ENCODE measurements at regions not wholly inside any gene's neighbourhood (a gene's known extent, or its start where the extent isn't known, plus 50 kb on each side); places are given as distances from the start of the nearest gene placed in this dataset.

DNA sequence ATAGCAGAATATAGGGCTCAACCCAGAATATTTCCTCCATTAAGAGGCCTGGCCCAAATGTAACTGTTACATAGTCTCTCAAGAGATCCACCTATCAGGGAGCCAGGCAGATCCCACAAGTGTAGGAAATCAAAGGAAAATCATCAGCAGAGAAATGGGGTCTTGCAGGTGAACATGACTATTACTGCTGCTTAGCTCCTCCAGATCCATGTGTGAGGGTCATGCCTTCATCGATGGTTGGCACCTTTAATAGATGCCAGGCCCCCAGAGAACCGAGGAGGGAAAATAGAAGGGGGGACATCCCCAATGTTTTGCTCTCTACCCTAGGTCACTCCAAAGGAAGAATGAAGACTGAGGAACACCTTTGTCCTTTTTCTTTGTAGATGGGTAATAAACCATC is 1029.9 kb upstream of the CADM2 start:
- no TSS peak for BruUV-seq (replicated peaks)
- Histone ChIP-seq H3K27ac (ENCODE audit: low read depth, low read length, poor library complexity, severe bottlenecking) (no peak overlapping the region), H3K4me1 (ENCODE audit: insufficient read depth, low read length, poor library complexity, severe bottlenecking) (no peaks in the 10 kb centered on the region), H2AFZ (ENCODE audit: low read length) (no peak overlapping the region), H3K9me3 (ENCODE audit: low read length) (no peaks in the 10 kb centered on the region), H3K79me2 (ENCODE audit: insufficient read depth, low read depth, low read length) (no peaks in the 10 kb centered on the region), H3K36me3 (ENCODE audit: insufficient read depth, low read length) (no peaks in the 10 kb centered on the region), H4K20me1 (ENCODE audit: insufficient read depth, low read length) (no peaks in the 10 kb centered on the region), H3K4me2 (ENCODE audit: low read length) (no peak overlapping the region), H3K9me2 (ENCODE audit: insufficient read depth, low read length) (no peaks in the 10 kb centered on the region), H3K4me3 (ENCODE audit: low read depth, low read length, poor library complexity, severe bottlenecking) (no peak overlapping the region)
- POLR2A ChIA-PET, result no interaction called here
- CTCF ChIA-PET (ENCODE audit: unreplicated experiment), result no interaction called here
- no peak for TF ChIP-seq EZH2phosphoT487 (IDR thresholded peaks at IDR 0.05; ENCODE audit: borderline replicate concordance, low read depth, low read length)
- TF ChIP-seq, protein P1, sequence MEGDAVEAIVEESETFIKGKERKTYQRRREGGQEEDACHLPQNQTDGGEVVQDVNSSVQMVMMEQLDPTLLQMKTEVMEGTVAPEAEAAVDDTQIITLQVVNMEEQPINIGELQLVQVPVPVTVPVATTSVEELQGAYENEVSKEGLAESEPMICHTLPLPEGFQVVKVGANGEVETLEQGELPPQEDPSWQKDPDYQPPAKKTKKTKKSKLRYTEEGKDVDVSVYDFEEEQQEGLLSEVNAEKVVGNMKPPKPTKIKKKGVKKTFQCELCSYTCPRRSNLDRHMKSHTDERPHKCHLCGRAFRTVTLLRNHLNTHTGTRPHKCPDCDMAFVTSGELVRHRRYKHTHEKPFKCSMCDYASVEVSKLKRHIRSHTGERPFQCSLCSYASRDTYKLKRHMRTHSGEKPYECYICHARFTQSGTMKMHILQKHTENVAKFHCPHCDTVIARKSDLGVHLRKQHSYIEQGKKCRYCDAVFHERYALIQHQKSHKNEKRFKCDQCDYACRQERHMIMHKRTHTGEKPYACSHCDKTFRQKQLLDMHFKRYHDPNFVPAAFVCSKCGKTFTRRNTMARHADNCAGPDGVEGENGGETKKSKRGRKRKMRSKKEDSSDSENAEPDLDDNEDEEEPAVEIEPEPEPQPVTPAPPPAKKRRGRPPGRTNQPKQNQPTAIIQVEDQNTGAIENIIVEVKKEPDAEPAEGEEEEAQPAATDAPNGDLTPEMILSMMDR (conservative IDR thresholded peaks at IDR 0.05; ENCODE audit: low read length), result no peak
- no peak for DNase-seq (ENCODE audit: low spot score)
- intact Hi-C loops (cut with micrococcal nuclease; ENCODE audit: unreplicated experiment), result no loop called here

DNA sequence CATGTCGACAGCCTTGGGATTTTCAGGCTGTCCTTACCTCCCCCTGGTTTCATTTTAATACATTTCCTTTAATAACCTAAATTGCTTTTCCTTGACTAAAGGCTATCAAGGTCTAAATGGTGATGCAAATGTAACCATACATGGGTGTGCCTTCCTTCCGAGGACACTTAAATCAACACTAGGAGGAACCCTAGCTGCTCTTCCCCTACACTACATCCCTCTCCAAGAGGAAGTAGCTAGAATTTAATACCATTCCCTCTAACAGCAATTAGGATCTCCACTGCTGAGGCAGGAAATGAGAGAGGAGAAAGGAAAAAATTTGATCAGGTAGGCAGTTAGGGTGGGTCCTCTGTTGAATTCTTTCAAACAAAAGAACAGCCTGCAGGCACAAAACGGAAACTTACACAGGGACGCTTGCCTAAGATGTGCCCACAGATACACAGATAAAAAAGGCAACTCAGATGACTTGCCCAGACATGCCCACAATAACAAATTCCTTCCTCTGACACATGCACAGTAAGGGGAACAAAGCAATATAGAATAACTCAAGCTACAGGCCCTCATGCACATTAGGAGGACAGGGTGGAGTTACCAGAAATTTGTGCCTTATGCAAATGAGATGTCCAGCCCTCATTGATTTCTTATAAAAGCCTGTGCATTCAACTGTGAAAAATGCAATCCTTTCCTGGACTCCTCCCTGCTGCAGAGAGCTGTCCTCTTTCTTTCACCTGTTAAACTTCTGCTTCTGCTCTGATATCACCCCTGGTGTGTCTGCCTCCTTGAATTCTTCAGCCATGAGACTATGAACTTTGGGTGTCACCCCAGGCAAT is 1024.4 kb upstream of the CADM2 start:
- Histone ChIP-seq H3K9me3 (ENCODE audit: low read length) (no peaks in the 10 kb centered on the region), H3K27ac (ENCODE audit: low read depth, low read length, poor library complexity, severe bottlenecking) (no peak overlapping the region), H3K36me3 (ENCODE audit: insufficient read depth, low read length) (no peaks in the 10 kb centered on the region), H3K9me2 (ENCODE audit: insufficient read depth, low read length) (no peaks in the 10 kb centered on the region), H3K4me3 (ENCODE audit: low read depth, low read length, poor library complexity, severe bottlenecking) (no peak overlapping the region), H3K4me2 (ENCODE audit: low read length) (no peak overlapping the region), H3K4me1 (ENCODE audit: insufficient read depth, low read length, poor library complexity, severe bottlenecking) (no peaks in the 10 kb centered on the region), H3K79me2 (ENCODE audit: insufficient read depth, low read depth, low read length) (no peaks in the 10 kb centered on the region), H4K20me1 (ENCODE audit: insufficient read depth, low read length) (no peaks in the 10 kb centered on the region), H2AFZ (ENCODE audit: low read length) (no peak overlapping the region)
- CTCF ChIA-PET (ENCODE audit: unreplicated experiment), result no interaction called here
- POLR2A ChIA-PET, result no interaction called here
- no peak for TF ChIP-seq EZH2phosphoT487 (IDR thresholded peaks at IDR 0.05; ENCODE audit: borderline replicate concordance, low read depth, low read length)
- TF ChIP-seq, protein P1 (conservative IDR thresholded peaks at IDR 0.05; ENCODE audit: low read length), result no peak
- no peak for DNase-seq (ENCODE audit: low spot score)
- BruUV-seq (replicated peaks), result no TSS peak
- intact Hi-C loops (cut with micrococcal nuclease; ENCODE audit: unreplicated experiment), result no loop called here

DNA sequence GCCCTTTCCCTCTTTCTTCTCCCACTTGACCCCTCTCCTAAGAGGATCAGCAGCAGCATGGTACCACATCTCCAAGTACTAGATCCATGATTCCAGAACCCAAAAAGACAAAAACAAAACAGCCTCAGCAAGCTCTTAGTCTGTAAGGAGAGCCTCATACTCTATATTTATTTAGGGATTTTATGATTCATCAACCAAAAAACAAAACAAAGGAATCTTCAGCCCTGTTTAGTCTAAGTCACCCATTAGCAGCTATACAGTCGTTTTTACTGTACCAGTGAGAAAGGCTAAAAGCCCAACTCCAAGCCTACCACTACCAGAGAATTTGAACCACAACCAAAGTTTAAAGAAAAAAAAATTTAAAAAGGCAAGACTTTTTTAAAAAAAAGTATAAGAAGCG is 1020.3 kb upstream of the CADM2 start:
- no peaks in the 10 kb centered on the region for H3K79me2 ChIP-seq (ENCODE audit: insufficient read depth, low read depth, low read length)
- ChIA-PET POLR2A (interaction anchor here (0.7 kb wide), 2 partner anchors 17 to 981 kb away, joined by 4 to 6 read pairs; no protein-coding TSS in a partner anchor), CTCF (ENCODE audit: unreplicated experiment) (no interaction called here)
- H3K9me3 ChIP-seq (ENCODE audit: low read length), result no peaks in the 10 kb centered on the region
- intact Hi-C loops (cut with micrococcal nuclease; ENCODE audit: unreplicated experiment), result no loop called here
- H3K4me2 ChIP-seq (ENCODE audit: low read length), result no peak overlapping the region
- no peaks in the 10 kb centered on the region for H3K9me2 ChIP-seq (ENCODE audit: insufficient read depth, low read length)
- BruUV-seq (replicated peaks), result no TSS peak
- TF ChIP-seq, protein P1 (conservative IDR thresholded peaks at IDR 0.05; ENCODE audit: low read length), result no peak
- no peak for TF ChIP-seq EZH2phosphoT487 (IDR thresholded peaks at IDR 0.05; ENCODE audit: borderline replicate concordance, low read depth, low read length)
- no peak overlapping the region for H2AFZ ChIP-seq (ENCODE audit: low read length)
- H3K27ac ChIP-seq (ENCODE audit: low read depth, low read length, poor library complexity, severe bottlenecking), result no peak overlapping the region
- no peaks in the 10 kb centered on the region for H4K20me1 ChIP-seq (ENCODE audit: insufficient read depth, low read length)
- H3K36me3 ChIP-seq (ENCODE audit: insufficient read depth, low read length), result no peaks in the 10 kb centered on the region
- no peak for DNase-seq (ENCODE audit: low spot score)
- no peak overlapping the region for H3K4me3 ChIP-seq (ENCODE audit: low read depth, low read length, poor library complexity, severe bottlenecking)
- no peaks in the 10 kb centered on the region for H3K4me1 ChIP-seq (ENCODE audit: insufficient read depth, low read length, poor library complexity, severe bottlenecking)

Measured in OCI-LY7 (cell line).